ENCODE measurements at regions not wholly inside any gene's neighbourhood (a gene's known extent, or its start where the extent isn't known, plus 50 kb on each side); places are given as distances from the start of the nearest gene placed in this dataset.

DNA sequence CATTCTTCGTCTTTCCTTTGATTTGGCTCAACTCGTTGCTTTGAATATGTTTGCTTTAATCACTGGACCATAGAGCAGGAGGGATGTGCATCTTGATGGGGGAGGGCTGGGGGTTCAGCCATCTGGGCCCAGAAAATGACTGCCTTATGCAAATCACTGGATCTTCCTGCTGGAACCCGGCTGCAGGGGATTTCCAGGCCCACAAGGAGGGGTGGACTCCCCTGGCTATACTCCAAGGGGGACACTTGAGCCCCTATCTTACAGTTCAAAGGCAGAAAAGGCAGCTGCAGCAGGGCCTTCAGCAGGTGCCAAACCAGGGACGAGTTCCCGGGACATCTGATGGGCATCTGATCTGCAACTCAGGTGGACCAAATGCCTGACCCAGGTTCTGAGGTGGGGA is 122.5 kb downstream of the DICER1 start:
- no peak for FAIRE-seq

DNA sequence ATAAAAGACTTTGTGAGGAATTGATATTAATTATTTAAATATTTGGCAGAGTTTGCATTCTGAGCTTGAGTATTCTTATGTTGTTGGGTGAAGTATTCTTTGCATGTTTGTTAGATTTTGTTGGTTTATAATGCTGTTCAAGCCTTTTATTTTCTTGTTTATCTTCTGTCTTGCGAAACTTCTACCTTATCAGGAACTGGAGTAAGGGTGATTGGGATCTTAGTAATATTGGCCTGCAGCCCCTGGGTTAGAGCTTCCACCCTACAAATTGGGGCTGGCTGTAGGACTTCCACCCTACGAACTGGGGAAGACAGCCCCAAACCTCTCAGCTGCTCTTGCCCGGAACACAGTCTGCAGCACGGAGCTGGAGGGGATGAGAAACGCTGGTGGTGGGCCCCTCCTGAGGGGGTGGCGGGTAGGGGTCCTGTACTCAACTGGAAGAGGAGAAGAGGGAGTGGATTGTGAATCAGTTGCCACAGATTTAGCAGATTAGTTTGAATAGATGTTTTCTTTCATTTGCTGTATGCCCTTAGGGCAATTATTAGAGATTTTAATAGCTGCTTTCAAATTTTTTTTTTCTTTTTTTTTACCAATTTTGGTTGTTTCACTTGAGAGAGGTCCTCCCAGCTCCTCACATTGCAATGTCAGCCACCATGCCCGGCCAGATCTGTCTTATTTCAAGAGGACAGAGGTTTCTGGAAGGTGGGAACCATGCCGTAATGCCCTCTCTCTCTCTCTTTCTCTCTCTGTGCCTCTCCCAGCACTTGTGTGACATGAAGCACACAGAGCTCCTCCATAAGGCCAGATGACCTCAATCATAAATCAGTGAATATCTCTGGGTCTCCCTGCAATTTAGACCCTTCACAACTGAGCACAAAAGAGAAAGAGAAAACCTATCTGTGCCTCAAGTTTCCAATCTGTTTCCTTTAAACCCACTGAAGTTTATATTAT is 123.4 kb downstream of the DICER1 start:
- FAIRE-seq: no peak

DNA sequence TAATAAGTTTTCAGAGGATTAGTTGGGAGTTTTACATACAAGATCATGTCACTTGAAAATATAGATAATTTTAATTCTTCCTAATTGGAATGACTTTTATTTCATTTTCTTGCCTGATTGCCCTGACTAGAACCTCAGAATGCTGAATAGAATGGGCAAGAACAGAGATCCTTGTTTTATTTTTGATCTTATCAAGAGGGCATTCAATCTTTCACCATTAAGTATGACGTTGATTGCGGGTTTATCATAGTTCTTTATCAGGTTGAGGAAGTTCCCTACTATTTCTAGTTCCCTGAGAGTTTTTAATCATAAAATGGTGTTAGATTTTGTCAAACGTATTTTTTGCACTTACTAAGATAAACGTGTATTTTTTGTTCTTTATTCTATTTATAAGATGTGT is 124.3 kb downstream of the DICER1 start:
- FAIRE-seq: no peak

DNA sequence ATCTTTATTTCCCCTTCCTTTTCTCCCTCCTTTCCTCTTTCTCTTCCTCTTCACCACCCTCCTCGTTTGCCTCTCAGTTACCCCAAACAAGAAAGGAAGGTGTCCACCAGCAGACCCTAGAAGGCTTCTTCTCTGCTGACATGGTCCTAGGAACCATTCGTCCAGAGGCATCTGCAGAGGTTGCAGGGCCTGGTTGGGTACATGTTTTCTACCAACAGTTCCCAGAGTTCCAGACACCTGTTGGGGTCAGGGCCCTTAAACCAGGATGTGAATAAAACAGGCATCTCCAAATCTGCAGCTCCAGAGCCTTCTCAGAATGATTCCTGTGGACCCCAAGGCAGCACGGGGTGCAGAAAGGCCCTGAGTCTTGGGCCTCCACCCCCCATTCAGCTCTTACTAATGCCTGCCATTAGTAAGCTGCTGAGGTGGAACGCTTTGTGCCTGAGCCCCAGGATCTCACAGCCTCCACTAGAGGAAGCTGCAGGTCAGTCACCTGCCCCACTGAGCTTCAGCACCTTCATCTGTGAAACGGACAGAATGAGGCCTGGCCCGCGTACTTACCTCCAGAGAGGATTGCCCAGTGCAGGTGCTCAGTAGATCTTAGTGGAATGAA is 130.4 kb downstream of the DICER1 start:
- no peak for FAIRE-seq

DNA sequence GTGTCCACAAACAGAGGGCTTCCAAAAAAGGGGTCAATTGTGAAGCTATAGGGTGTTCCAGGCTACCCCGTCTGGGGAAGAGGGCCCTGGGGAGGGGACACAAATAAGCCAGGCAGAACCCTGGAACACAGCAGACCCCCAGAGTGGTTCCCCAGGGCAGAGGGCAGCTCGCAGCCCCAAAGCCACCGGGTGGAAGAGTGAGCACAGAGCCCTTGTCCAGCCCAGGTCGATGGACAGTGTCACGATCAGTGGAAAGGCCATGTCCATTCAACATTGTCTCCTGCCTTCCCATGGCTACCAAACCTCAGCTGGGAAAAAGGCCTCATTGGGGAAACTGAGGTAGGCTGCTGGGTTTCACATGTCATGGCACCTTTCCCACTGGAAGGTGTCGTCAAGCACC is 131.4 kb downstream of the DICER1 start:
- FAIRE-seq: no peak

DNA sequence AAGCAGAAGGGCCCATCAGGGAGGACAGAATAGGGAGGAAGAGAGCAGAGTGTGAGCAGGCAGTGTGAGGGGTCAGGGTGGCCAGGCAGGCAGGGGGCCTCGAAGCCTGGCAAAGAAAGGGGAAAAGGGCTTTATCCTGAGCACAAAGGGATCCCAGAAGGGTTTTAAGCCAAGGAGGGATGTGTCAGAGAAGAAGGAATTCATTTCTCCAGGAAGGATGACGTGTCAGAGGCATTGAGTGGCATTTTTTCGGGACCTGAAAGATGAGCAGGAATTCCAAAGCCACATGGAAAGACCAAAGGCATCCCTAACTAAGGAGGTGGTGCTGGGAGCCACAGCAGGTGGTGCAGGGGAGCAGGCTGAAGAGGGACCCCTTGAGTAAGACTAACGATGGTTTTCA is 132.1 kb downstream of the DICER1 start:
- FAIRE-seq: no peak

DNA sequence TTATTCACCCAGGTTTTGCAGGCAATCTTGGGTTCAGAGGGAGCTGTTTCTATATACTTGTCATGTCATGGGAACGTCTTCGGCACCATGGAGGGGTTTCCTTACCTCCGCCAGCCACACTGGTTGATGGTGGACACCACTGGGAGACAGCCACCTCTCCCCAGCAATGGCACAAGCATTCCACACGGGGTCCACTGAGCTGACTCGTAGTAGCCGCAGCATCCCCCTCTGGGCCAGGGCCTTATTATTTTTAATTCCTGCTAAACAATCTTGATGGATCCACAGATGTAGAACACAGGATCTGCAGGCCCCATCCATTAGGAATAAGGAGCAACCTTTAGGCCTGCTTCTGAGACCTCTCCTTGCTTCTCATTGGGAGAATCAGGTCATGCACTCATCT is 132.9 kb downstream of the DICER1 start:
- no peak for FAIRE-seq

DNA sequence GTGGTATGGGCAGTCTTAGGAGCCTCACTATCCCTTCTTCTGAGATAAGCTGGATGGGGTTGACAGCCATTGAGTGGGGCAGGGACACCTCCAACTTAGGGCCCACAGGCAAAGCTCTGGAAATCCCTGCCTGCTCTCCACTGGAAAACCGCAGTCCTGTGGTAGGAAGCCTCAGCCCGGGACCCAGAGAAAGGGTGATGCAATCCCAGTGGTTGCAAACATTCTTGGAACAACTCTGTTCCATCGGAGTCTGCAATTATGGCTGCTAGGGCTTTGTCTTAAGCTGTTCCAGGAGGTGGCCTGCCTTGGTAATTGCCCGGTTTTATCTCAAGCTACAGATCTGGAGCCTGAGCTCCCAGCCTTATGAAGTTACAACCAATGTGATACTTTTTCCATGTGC is 133.4 kb downstream of the DICER1 start:
- FAIRE-seq: no peak

DNA sequence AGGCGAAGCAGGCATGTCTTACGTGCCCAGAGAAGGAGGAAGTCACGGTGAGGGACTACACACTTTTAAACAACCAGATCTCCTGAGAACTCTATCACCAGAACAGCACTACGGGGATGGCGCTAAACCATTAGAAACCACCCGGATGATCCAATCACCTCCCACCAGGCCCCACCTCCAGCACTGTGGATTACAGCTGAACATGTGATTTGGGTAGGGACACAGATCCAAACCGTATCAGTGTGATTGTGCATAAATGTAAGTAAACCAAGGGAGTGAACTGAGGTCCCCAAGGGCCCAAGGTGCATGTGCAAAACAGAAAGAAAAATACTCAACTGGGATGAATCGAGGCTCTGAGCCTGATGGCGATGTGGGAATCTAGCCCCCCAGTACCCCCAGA is 134.2 kb downstream of the DICER1 start:
- FAIRE-seq: no peak

DNA sequence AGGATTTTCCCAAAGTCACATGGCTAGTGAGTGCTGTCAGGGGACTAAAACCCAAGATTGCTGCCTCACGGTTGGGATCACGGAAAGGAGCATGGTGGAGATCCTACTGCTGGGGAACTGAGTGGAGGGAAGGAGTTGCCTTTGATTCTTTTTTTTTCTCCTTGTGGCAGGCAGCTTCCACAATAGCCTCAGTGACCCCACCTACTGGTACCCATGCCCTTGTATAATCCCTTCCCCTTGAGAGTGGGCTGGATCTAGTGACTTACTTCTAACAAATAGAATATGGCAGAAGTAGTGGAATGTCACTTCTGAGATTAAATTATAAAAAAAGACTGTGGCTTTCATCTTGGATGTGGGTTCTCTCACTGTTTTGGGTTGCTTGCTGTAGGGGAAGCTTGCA is 135.7 kb downstream of the DICER1 start:
- no peak for FAIRE-seq

DNA sequence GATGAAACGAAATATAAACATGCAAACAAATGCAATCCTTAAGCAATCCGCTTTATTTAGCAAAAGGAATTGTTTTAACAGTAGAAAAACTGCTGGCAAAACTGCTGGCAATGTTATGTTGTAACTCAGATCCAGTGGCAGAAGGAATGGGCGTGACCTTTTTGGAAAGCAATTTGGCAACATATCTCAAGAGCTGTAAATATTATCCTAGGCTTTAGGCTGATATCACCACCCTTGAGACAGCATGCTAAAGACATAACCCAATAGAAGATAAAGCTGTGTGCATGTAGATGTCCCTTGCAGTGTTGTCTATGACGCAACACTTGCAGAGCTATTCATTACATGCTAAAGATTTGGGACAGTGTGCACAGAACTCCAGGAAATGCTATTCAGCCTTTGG is 138.5 kb downstream of the DICER1 start:
- no peak for FAIRE-seq

DNA sequence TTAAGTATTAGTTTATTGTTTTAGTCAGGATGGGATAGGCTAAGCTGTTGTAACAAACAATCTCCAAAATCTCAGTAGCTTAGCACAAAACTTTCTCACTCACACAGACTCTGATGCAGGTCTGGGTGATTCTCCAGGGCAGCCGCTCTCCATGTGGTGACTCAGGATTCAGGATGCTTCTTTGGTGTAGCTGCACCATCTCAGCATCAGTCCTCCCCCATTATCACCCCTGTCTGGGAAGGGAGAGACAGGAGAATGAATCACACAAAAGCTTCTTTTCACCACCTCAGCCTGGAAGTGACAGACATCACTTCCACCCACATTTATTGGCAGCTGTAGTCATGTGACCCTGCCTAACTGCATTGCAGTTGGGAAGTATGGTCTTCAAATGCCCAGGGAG is 142.3 kb downstream of the DICER1 start:
- no peak for FAIRE-seq

DNA sequence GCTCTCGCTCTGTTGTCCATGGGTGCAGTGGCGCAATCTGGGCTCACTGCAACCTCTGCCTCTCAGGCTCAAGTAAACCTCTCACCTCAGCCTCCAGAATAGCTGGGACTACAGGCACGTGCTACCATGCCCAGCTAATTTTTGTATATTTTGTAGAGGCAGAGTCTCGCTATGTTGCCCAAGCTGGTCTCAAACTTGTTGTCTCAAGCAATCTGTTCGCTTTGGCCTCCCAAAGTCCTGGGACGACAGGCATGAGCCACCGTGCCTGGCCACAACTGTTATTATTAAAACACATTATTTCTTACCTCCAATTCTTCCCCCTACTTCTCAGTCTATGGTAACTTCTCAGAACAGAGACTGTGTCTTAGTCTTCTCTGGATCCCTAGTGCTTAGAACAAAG is 143.3 kb downstream of the DICER1 start:
- no peak for FAIRE-seq

DNA sequence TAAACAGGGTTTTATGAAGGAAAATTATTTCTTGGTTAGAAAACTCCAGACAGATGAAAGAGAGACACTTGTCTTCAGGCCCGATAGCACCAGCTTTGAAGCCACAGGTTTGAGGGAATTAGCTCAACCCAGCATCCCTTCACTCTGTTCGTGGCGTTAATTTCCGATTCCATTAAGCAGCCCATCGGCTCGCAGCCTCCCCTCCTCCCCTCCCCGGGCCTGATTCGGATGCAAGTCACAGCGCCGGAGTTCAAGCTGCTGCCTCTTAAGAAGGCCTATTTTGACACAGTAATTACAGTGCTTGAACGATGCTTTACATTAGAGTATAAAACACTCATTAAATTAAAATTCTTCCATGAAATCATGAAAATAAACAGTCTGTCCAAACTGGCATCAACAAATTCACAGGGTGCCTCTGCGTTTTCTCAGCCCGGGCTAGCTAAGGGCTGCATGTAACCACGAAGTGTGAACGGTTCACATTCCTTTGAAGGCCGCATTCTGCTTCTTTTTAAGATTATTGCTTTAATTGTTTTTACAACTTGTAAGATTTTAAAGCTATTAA is 145.8 kb downstream of the DICER1 start:
- FAIRE-seq: no peak

DNA sequence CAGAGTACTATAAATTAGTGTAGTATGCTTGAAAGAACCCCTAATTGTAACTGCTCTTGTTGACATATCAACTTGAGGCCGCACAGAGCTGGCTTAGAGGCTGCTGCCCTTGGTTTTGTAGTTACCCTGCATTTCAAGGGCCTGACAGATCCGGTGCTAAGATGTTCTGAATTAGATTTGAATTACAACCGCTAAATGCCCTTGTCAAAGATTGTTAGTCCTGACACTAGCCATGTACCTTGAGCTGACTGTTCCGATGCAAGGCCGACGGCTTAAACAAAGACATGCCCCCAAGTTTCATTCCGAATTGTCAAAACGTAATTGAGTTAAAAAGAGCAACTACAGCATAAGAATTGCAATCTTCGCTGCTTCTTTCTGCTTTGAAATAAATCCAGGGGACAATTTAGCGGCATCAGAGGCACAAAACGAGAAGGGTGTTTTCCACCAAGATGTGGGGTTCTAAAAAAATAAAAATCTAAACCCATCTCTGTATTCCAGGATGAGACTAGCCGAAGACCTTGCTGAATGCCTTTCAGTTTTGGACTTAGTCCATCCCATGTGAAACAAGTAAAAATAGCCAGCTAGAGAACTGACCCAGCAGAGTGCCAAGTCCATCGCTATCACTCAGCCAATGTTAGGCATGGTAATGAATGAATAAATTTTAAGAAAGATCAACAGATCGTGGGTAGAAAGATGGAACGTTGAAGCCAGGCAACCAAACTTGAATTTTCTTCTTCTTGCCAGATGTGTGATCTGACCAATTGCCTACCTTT is 148.7 kb downstream of the DICER1 start:
- no peak for FAIRE-seq

DNA sequence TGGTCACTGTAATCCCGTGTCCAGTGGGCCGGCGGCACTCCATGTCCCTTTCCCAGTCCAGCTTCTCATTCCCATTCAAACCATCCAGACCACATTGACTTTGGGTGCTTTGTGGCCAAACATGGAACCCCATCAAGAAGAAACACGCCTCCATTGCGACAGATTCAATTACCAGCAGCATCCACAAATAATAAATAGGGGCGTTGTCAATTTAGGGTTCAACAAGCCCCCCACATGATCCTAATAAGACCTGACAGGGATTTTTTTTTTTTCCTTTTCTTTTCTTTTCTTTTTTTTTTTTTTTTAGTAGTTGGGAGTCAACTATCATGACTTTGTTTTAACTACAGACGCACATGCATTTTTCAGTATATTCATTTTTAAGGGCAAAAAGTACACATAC is 149.4 kb downstream of the DICER1 start:
- FAIRE-seq: no peak

DNA sequence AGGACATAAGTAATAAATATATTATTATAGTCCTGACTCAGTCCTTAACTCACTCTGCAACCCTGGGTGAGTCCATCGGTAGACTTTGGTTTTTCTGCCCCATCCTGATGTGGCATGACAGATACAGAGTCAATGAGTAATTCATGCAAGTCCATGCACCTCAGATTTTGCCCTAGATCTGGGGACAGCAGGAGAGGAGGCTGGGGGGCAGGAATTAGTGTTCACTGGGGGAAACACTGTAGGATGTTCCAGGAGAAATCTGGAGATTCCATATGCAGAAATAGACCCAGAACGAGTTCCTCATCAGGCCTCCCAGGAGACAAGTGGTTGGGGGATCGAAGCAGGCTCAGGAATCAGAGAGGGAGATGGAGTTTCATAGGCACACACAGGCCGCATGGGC is 150.8 kb downstream of the DICER1 start:
- FAIRE-seq: no peak

DNA sequence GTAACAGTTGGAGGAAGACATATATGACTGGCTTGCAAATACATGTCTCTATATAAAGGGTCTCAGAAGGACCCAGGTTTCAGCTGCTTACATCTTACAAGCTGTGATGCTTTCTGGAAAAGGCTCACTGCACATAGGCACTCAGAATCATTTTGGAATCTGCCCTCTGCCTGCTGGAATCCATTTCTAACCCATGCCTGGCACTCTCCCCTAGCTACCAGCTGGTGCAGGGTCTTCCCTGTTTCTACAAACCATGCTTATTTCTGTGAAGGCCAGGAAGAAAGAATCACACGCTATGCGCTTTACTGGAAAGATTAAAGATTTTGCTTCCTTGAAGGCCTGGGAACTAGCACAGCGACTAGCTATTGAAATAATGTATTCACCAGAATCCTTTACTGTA is 151.3 kb downstream of the DICER1 start:
- no peak for FAIRE-seq

DNA sequence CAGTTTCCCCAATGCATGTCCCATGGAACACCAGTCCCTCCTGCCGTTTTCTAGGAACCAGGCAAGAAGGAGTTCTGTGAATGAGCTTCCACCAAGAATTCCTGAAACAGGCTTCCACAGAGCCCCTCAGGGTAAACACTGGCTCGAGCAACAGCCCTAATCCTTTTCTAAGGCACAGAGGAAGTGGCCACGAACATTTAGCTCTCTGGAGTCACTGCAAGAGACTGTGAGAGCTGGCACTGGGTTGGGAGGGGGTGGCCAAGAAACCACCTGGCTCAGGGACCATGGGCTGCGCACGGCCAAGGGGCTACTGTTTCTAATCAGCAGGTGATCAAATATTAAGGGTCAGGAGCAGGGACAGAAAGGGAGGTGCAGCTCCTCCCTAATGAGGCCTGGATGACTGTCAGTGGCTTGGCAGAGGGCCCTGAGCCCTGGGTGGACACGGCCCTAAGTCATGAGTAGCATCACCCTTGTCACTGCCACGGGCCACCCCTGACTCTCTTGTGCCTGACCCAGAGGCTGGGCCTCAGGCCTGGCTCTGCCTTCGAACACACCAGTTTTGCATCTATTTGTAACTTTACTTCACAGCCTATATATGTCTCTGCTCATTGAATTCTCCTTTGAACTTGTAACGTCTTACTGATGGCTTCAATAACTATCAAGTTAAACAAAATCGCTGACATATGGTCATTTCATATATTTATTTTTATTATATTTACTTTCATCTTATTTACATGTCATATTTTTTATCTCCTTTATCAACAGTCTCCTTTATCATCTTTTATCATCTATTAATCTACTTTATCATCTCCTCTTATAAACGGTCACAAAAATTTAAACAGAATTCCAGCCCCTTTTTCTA is 154.0 kb downstream of the DICER1 start:
- no peak for FAIRE-seq

DNA sequence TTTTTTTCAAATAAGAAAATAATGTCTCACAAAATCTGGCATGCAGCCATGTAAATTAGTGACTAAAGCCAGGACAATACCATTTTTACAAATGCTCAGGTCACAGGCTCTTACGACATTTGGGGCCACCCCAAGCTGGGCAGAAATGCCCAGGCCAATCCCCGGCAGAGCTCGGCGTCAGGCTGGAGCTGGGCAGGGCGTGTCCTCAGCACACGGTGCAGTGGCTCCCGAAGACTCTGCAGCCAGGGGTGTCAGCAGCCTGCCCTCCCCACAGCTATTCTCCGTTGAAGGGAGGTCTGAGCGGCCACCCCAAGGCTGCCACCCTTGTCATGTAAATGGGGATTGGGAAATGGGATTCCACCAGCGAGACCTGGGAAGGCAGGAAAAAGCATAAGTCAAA is 158.6 kb downstream of the DICER1 start:
- FAIRE-seq: no peak

DNA sequence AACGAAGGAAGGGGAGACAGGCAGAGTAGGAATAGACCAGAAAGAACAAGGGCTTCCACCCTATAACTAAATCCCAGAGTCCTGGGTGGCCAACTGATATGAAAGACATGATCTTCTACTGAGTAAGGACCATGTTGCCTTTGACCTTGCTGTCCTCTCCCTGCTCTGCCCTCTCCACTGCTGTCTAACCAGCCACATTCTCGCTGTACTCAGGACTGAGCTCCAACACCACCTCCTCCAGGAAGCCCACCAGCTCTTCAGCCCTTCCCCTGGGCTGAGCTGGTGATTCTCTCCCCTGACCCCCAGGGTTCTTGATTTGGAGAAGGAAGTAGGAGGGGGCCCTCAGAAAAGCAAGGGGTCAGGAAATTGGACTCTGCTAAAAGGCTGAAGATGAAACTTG is 159.2 kb downstream of the DICER1 start:
- FAIRE-seq: no peak

DNA sequence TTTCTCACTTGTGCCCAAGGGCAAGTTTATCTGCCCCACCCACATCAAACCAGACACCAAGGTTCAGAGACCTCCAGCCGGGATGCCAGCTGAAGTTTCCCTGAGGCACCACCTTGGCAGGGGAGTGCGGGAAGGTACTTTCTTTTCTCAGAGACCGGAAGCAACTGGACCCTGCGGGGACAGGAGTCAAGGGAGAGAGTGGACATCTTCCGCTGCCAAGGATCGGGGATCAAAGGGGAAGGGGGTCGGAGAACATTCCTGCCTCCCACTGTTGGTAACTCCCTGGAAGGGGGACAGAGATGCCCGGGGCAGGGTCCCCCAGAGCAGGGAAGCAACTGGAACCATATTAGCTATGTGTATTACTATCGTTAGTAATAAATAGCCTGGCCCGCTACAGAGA is 161.8 kb downstream of the DICER1 start:
- FAIRE-seq: no peak

All from endometrium (tissue), 2 donors.